Erythroblast (primary cell): ENCODE measurements at regions not wholly inside any gene's neighbourhood (a gene's known extent, or its start where the extent isn't known, plus 50 kb on each side); places are given as distances from the start of the nearest gene placed in this dataset.

Experiments used
- GATA1 ChIP-seq: IDR thresholded peaks from 2 replicates; pipeline ENCODE4 v1.6.1; 2011; ENCODE audit warnings: low read depth, mild to moderate bottlenecking, control low read depth, low read length, moderate library complexity
- POLR2A ChIP-seq: IDR thresholded peaks from 2 replicates; pipeline ENCODE4 v1.6.1; 2011; ENCODE audit warnings: mild to moderate bottlenecking, low read length

DNA sequence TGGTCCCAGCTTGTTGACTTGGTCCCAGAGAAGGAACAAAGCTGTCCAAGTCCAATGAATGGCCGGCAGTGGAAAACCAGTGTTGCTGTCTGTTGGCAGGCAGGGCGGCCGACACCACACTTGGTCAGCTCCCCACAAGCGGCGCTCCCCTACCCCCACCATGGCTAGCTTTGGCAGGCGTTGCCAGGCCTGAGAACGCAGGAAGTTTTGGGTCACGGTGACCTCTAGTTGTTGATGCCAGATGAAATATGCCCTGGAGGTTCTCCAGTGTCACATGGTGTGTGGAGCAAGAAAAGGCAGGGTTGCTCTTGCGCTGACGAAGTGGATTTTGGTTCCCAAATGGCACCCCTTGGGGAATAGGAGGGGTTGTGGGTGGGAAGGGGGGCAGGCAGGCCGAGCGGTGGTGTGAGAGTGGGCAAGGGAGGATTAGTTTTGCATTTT, 72.7 kb upstream of the TPRG1 start:
- TF ChIP-seq POLR2A (no peak), GATA1 (no peak)
